ENCODE measurements at regions not wholly inside any gene's neighbourhood (a gene's known extent, or its start where the extent isn't known, plus 50 kb on each side); places are given as distances from the start of the nearest gene placed in this dataset.
"Not testable (repeated sequence)": the region's sequence is repeated elsewhere in the genome, so short reads cannot be mapped to it uniquely, and the experiment has no call there.

- peak; percentile 2 to 44 (median 5) for DNase-seq
Observed at GRCh38 chrX:3815896-3816664, 102.6 kb upstream of the PRKX start.

DNA sequence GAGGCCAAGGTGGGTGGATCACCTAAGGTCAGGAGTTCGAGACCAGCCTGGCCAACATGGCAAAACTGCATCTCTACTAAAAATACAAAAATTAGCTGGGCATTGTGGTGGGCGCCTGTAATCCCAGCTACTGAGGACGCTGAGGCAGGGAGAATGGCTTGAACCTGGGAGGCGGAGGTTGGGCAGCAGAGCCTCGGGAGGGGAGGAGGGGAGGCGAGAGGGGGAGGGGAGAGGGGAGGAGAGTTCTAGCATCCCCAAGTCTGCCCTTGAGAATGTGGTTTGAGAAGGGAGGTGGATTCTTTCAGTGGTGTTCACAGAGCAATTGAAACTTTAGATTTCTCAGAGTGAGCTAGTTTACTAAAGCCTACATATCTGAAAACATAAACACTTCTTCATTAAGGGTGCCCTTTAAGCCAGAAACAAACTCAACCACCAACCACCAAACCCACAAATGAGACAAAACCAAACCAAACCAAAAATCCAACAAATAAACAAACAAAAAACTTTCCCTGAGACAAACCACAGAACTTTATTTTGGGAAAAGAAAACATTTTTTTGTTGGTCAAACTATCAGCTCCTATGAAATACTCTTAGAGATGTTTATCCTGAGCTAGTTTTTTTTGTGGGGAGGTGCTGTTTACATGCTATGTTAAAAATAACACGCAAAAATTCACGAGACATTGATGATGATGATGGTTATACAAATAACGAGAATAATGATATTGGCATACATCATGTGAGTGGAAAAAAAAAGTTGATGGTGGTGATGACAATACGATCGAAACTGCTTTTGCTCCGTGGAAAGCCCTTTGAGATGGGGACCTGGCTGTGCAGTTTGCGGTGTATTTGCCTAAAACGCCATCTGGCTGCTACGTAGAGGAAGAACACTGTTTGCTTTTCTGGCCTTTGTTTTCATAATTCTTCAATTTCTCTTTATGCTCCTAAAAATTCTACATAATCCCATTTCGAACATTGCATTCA lies 98.2 kb upstream of the PRKX start:
- peak; percentile 19 to 81 (median 25) for DNase-seq

DNA sequence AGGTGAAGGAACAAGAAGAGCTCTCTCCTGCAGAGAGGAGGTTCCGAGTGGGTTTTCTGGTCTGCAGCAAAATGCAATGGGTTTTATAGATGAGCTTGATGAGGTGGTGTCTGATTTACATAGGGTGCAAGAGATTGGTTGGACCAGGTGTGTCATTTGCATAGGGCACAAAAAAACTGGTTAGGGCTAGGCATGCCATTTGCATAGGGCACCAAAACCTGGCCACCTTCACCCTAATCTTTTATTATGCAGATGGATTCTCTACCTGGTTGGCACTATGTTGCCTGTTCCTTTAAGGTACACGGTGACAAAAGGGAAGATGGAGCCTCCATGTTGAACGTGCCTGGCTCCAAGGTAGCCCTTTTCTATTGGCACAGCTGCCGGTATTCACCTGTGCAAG lies 94.5 kb upstream of the PRKX start:
- no peak for DNase-seq

DNA sequence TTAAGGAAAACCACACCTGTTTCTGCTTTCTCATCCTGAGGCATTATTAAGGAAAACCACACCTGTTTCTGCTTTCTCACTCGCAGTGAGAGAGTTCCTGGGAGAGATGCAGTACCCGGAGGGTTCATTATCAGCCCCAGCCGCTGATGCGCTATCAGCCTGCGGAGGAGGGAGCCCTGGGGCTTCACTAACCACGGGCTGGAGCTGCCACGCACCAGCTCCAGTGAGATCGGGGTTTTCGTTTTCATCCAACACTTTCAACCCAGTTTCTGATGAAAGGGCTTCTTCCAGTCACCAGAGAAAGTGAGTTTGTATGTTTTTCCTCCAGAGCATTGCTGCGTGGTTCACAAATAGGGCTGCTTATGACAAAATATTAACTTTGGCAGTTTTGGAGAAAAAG lies 93.2 kb upstream of the PRKX start:
- no peak for DNase-seq

DNA sequence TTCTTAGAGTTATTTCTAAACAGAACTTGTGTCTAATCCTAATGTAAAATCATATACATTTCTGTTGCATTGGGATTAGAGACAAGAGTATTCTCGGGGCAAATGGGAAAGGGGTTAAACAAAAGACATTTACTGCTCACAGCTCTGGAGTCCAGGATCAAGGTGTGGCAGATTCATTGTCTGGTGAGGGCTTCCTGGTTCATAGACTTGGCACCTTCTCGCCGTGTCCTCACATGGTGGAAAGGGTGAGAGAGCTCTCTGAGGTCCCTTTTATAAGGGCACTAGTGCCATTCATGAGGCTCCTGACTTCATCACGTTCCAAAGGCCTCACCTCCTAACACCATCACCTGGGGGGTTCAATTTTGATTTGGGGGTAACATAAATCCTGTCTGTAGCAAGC lies 90.3 kb upstream of the PRKX start:
- DNase-seq, result no peak

DNA sequence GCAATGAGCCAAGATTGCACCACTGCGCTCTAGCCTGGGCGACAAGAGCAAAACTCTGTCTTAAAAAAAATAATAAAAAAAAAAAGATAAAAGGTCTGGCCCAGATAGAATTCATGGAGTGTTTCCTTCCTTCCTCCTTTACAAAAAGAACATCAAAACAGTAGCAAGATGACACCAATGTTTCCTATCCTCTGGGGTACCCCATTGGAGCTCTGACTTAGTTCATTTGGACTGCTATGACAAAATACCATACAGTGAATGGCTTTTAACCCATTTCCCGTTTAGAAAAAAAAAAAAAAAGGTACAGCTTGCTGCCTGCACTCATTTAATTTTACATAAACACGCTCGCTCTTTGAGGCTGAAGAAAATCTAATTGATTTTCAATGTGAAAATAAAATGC lies 89.9 kb upstream of the PRKX start:
- DNase-seq, result no peak

GRCh38 chrX:3795411-3795810 lies 82.0 kb upstream of the PRKX start:
- not testable (repeated sequence) for DNase-seq

- DNase-seq, result no peak
Observed at GRCh38 chrX:3791449-3791848, 78.0 kb upstream of the PRKX start.

DNA sequence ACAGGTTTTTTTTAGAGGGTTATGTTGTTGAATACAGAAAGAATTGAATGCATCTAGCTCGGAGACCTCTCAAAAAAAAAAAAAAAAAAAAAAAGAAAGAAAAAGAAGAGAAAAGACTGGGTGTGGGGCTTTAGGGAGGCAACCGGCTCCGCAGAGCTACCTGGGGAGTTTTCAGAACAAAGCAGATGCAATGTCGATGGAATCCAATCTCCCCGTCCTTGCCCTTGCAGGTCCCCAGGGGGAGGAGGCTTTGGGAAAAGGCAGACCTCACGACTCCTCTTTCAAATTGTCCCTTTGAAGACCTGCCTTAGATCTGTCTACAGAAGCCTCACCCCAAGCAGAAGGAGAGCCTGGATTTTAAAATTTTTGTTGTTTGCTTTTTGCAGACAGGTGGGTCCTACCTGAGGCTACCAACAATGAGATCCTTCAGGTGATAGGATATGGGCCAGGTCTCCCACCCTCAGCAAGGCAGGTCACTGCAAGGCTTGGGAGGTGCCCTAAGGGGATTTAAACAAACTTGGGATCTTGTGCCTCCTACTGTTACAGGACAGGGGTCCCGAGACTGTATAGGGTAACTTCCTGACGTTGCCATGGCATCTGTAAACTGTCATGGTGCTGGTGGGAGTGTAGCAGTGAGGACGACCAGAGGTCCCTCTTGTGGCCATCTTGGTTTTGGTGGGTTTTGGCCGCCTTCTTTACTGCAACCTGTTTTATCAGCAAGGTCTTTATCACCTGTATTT lies 75.2 kb upstream of the PRKX start:
- no peak for DNase-seq

DNA sequence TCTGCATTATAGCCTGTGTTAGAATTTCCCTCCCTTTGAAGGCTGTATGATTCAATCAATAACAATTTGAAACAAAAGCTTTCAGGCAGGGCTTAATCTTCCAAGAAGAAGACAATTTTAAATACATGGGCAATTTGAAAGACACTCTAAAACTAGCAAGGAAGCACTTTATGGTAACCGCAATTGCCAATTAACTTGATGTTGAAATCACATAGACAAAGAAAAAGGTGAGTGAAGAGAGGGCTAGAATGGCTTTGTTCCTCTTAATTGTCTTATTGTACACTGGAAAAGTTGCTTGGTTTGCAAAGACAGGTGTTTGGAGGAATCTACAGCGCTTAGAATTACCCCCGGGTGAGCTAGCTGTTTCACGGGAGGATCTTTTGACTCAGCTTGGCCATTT lies 74.4 kb upstream of the PRKX start:
- no peak for DNase-seq

DNA sequence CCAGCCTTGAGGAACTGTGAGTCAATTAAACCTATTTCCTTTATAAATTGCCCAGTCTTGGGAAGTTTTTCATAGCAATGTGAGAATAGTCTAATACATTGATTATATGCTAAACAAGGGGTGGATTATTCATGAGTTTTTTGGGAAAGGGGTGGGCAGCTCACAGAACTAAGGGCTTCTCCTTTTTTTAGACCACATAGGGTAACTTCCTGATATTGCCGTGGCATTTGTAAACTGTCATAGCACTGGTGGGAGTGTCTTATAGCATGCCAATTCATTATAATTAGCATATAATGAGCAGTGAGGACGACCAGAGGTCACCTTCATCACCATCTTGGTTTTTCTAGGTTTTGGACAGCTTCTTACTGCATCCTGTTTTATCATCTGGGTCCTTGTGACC lies 72.4 kb upstream of the PRKX start:
- not testable (repeated sequence) for DNase-seq

- no peak for DNase-seq
Observed at GRCh38 chrX:3780564-3780963, 67.1 kb upstream of the PRKX start.

DNA sequence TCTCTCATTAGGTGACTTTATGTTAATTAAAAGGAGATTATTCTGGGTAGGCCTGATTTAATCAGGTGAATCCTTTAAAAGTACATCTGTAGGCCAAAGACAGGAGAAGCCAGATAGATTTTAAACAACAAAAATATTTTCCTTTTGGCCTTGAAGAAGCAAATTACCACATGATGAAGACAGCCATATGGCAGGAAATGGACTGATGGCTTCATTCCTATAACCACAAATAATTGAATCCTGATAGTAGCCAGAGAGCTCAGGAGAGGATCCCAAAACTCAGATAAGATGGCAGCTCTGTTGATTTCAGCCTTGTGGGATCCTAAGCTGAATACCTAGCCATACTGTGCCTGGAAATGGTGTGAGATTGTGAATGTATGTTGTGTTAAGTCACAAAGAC lies 66.1 kb upstream of the PRKX start:
- DNase-seq, result no peak

DNA sequence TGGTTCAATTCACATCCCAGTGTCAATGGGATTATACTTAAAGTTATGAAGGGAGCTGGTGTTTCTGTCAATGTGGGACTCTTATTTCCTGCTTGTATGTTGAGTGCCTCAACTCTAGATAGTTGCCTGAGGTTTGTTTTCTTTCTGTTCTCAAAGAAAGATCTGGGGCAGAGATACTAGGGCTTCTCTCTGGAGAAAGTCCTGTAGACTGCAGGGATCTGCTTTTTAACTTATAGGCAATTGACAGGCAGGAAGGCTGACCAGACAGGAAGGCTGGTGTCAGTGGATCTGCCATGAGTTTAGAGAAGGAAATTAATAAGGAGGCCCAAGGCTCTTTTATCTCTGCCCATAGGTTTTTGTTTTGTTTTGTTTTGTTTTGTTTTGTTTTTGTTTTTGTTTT lies 64.0 kb upstream of the PRKX start:
- DNase-seq, result no peak

- DNase-seq, result no peak
Observed at GRCh38 chrX:3771766-3772165, 58.3 kb upstream of the PRKX start.

DNA sequence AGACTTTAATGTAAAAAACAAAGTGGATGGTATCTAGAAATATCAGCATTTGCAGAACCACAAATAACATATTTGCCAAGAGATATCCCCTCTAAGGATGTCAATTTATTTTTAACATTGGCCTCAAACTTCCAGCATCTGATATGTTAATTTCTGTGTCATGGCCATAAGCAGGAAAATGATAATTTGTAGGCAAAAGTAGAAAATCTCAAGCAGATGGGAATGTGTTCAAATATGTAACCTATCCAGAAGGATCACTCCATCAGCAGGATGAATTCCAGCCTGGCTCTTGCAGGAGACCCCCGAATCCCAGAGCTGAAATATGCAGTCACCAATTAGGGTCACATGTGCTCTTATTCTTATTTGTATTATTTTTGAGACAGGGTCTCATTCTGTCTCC lies 55.4 kb upstream of the PRKX start:
- no peak for DNase-seq
